Neural progenitor cell (in vitro differentiated cells): ENCODE measurements at regions not wholly inside any gene's neighbourhood (a gene's known extent, or its start where the extent isn't known, plus 50 kb on each side); places are given as distances from the start of the nearest gene placed in this dataset.

Experiments
- EZH2 ChIP-seq: fragments of 200-600 bp; sonication (generic); IDR thresholded peaks from 2 replicates; pipeline ENCODE4 v1.6.1; 2017; ENCODE audit warnings: antibody characterized with exemption, mild to moderate bottlenecking, moderate library complexity
- EZH2phosphoT487 ChIP-seq: fragments of 200-600 bp; sonication (generic); IDR thresholded peaks from 2 replicates; pipeline ENCODE4 v1.6.1; 2017; ENCODE audit warnings: antibody characterized with exemption
- TF ChIP-seq, protein P1 (sequence below): fragments of 200-600 bp; sonication (generic); IDR thresholded peaks from 2 replicates; pipeline ENCODE4 v1.5.1; 2017; ENCODE audit warnings: antibody characterized with exemption, mild to moderate bottlenecking

DNA sequence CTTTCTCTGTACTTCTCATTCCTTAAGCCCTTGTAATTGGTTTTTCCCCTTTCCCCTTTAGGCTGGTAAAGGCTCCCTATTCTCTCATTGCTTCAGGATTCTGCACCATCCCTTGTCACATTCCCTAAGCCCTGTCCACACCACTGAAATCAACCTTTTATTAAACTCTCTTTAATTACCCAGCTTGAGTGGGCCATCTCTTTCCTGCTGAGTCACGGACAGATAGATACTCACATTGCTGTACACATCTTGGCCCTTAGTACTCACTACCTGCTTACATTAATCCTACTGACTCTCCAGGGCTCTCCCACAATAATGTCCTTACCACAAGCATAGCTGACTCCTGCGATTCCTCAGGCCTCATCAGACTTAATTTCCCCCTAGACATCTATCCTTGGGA, 94.0 kb upstream of the PCGF5 start:
- TF ChIP-seq, protein P1, sequence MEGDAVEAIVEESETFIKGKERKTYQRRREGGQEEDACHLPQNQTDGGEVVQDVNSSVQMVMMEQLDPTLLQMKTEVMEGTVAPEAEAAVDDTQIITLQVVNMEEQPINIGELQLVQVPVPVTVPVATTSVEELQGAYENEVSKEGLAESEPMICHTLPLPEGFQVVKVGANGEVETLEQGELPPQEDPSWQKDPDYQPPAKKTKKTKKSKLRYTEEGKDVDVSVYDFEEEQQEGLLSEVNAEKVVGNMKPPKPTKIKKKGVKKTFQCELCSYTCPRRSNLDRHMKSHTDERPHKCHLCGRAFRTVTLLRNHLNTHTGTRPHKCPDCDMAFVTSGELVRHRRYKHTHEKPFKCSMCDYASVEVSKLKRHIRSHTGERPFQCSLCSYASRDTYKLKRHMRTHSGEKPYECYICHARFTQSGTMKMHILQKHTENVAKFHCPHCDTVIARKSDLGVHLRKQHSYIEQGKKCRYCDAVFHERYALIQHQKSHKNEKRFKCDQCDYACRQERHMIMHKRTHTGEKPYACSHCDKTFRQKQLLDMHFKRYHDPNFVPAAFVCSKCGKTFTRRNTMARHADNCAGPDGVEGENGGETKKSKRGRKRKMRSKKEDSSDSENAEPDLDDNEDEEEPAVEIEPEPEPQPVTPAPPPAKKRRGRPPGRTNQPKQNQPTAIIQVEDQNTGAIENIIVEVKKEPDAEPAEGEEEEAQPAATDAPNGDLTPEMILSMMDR = no peak
- TF ChIP-seq EZH2 (no peak), EZH2phosphoT487 (no peak)
